ENCODE measurements at regions not wholly inside any gene's neighbourhood (a gene's known extent, or its start where the extent isn't known, plus 50 kb on each side); places are given as distances from the start of the nearest gene placed in this dataset.
A peak's percentile ranks its signal among the peaks of the same experiment; 100 is the strongest.
"Not testable (repeated sequence)": the region's sequence is repeated elsewhere in the genome, so short reads cannot be mapped to it uniquely, and the experiment has no call there.

DNA sequence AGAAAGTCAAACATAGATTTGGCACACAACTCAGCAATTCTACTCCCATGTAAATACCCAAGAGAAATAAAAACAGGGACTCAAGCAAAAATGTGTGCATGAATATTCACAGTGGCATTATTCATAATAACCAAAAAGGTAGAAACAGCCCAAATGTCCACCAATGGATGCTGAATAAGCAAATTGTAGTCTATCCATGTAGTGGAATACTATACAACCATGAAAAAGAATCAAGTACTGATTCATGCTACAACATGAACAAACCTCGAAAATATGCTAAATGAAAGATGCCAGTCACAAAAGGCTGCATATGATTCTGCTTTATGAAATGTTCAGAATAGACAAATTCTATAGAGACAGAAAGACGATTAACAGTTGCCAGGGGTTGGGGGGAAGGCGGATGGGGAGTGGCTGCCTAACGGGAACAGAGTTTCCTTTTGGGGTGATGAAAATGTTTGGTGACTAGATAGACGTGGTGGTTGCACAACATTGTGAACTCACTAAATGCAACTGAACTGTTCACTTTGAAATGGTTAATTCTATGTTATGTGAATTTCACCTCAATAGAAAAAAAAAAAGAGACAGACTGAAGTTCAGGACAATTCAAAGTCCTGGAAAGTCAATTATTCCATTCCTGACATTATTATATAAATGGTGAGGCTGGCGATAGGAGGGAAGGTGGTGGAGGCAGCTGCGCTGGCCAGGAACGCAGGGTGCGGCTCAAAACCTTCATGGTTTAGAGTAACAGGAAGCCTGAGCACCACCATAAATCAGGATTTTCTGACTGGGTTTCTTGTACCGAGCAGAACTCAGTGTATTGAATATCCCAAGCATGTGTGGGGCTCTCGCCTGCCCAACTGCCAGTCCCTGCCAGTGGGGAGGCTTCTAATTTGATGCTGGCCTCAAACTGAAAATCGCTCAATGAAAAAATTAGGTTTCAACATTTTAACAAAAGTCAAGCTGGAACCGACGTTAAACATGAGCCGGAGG is 300.9 kb downstream of the C16orf95 start:
- DNase-seq (ENCODE audit: low read depth in 2 of 2) = no peak

DNA sequence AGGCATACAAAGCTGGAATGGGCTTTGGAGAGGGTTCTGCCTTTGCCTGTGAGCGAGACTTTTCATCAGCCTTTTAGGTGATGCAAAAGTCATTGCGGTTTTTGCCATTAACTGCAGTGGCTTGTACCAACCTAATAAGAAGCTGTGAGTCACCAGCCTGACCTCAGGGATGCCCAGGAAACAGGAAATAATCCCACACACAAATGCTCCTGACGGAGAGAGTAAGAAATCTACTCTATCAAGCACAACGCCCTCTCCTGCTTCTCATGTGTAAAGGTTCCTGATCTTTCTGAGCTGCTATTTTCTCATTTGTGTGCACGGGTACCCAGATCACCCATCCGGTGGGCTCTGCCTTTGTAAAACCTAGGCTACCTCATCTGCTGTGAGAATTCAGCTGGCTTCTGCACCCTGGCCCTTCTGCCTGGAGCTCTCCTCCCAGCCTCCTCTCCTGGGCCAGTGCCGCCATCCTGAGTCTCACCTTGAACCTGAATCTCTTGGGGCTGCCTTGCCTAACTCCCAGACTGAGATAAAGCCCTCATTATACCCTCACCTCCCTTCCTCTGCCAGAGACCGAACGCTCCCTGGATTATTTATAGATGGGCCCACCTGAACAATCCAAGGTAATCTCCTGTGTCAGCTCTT is 299.7 kb downstream of the C16orf95 start:
- peak in 1 of 2 donors; percentile 88 for DNase-seq (ENCODE audit: low read depth in 2 of 2)

DNA sequence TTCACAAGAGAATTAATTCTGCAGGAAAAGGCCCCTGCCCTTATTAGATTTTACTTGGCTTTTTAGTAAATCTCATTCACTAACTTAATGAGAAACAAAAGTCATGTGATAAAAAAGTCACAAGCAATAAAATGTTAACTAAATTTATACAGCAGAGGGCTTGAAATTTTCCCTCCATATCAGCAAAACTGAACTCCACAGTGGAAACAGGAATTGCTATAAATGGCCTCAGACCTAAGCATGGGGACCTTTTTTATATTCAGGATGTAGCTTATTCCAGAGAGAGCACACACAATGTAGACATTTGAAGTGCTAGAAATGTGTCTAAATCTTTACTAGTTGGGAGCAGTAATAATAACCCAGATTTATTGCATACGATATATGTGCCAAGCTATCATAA is 291.5 kb downstream of the C16orf95 start:
- peak in 1 of 2 donors; percentile 89 for DNase-seq (ENCODE audit: low read depth in 2 of 2)

DNA sequence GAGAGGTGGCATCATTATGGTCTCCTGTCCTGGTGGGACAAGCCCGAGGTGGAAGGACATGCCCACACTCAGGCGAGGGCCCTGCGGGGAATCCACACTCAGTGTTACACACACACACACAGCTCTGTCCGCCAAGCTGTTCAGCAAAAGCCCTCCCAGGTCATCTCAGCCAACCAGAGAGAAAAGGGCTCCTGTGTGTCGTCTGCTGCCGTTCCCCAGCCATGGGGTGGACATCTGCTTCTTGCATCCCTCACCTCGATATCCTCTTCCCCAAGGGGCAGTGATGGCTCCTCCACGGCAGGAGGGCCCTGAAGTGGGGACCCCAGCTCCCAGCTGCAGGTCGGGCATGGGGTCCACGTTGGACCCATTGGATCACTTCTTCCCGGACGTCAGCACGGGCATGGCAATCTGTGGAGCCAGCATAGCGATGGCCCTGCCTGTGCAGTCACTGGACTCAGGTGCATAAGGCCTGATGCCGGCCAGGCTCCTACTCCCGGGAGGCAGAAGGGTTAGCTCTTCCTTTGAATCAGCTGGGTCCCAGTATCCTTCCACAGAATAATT is 290.1 kb downstream of the C16orf95 start:
- DNase-seq (ENCODE audit: low read depth in 2 of 2) = no peak

DNA sequence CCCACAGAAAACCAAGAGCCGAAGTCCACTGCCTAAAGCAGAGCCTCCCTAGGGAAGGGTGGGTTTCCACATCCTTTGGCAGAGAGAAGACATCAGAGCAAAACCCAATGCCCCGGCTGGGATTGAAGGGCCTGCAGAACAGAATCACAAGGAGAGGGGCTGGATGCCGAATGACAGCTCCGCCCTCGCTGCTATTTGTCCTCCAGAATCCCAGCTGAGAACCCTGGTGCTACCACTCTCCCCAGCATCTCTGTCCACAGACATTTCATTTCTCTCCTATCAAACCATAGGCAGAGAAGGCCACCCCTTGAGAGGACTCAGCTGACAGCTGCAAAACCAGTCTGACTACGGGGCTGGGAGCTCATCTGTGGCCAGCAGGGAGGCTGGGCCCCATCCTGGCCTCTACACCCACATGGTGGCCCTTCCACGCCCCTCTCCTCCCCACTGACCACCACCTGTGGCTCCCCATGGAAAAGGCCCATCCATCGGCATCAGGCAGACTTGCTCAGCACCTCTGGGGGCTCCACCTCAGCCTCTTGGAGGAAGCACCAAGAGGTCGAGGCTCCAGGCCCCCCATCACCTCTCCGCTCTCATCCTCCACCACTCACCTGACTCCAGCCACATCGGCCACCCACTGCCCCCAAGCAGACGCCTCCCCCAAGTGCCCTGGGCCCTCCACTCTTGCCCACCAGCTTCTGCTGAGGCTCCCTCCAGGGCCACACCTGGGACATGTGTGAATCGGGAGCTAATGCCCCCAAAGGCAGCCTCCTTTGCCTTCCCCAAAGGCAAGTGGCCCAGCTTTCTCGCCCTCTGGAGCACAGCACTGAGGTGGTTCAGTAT is 288.5 kb downstream of the C16orf95 start:
- DNase-seq (ENCODE audit: low read depth in 2 of 2) = no peak

DNA sequence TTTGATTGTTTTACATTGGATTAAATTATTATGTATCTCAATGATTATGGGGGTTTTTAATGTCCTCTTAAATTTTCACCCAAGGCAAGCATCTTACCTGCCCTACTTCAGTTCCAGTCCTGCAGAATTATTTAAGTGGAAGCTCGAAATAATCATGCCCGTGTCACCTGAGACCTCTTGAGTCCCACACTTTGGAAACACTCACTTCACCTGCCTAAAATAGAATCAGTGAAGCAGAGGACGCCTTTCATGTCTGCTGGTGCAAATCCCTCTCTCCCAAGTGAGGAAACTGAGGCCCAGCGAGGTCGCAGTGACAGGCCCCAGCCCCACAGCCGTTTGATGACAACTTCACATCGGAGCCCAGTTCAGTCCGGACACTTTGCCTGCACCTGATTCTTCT is 284.6 kb downstream of the C16orf95 start:
- DNase-seq (ENCODE audit: low read depth in 2 of 2) = no peak

DNA sequence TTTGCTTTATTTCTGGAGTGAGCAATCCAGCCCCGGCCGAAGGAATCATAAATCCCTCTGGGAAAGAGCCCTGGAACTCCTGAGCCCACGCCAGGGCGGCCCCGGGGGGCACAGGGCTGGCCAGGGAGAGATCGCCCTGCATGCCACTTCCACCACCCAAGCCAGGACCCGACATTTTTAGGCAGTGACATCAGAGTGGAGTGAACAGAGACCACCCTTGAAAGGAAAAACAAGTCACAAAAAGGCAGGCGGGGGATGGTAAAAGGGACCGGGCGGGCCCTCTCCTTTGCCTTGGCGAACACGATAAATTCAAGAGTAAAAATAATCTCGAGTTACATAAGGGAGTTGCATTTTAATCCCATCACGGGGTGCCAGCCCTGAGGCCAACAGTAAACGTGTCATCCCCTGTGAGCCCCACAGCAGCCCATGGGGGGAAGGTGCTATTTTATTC is 284.1 kb downstream of the C16orf95 start:
- DNase-seq (ENCODE audit: low read depth in 2 of 2) = no peak

DNA sequence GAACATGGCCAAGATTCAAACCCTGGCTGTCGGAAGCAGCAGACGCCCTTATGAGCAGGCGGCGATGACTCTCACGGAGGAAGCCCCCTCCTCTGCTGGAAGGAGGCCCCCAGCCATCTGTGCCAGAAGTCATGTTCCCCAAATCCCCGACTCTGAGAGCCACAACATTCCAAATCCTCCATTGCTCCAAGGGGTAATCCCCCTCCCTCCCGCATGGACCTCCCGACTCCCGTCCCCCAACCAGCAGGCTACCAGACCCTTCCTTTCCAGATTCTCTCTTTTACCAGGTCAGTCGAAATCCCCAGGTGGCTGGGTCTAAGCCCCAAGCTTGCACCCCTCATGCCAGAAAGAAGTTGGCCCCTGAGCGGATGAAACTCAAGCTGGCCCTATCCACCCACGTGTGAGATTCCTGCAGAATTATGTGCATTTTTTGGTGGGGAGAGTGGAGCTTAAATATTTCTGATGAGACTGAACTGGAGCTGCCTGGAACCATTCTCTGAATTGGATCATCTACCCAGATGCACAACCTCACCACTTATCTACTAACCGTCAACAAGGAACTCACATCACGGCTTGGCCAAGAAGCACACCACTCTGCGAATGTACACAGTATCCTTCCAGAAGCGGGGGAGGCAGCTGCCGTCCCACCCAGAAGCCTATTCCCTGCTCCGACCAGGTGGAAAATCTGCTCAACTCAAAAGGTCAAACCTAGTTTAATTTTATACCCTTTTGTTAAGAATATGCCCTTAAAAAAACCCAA is 283.5 kb downstream of the C16orf95 start:
- no peak for DNase-seq (ENCODE audit: low read depth in 2 of 2)

DNA sequence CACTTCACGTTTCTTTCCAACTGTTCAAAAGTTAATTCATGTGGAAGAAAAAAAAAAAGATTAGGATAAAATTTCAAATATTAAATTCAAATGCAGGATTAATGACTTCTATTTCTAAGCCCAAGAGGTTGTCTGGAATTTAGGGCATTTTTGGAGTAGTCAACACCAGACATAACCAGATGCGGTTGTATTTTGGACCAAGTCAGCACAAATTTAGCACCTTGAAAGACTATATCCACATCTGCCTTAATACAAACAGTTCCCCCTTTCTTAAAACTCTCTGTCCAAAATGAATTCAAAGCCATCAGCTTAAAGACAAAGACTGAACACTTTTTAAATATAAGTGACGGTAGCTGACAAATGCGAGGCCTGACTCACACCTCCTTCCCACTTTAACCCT is 282.9 kb downstream of the C16orf95 start:
- no peak for DNase-seq (ENCODE audit: low read depth in 2 of 2)

DNA sequence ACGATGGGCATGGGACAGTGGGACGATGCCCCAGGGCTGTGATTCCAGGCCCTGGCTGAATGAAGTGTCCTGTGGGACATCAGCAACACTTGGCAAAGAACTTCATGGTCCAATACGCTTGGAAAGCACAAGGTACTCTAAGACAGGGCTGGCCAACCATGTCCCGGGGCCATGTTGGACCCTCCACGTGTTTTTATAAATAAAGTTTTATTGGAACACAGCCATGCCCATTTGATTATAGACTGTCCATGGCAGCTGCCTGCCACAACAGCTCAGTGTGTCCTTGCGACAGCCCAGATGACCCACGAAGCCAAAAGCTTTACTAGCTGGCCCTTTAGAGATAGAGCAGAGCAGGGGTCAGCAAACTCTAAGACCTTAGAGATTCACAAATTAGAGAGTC is 282.1 kb downstream of the C16orf95 start:
- no peak for DNase-seq (ENCODE audit: low read depth in 2 of 2)

DNA sequence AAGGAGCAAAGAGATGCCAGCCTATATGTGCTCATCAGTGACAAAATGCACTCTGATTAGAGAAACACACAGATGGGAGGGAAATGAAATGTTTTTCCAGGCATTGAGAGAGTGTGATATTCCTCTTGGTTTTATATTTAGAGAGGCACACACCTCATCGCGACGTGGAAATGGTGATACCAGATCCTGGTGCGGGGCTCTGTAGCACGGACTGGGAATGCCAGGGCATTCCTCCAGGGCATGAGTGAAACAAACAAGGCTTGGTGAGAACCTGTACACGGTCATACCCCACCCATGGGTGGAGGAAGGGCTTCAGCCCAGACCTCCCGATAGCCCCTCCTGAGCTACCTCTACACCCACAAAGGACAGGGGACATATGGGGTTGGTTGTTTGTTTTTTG is 280.2 kb downstream of the C16orf95 start:
- DNase-seq (ENCODE audit: low read depth in 2 of 2) = no peak

DNA sequence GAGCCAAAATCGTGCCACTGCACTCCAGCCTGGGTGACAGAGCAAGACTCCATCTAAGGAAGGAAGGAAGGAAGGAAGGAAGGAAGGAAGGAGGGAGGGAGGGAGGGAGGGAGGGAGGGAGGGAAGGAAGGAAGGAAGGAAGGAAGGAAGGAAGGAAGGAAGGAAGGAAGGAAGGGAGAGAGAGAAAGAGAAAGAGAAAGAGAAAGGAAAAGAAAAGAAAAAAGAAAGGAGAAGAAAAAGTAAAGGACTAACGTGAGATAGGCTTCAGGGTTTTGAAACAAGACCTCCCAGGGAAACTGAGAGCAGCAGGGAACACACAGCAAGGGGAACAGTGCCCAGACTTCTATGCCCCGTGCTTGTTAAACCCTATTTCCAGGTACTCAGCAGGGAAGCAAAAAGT is 278.7 kb downstream of the C16orf95 start:
- not testable (repeated sequence) for DNase-seq (ENCODE audit: low read depth in 2 of 2)

DNA sequence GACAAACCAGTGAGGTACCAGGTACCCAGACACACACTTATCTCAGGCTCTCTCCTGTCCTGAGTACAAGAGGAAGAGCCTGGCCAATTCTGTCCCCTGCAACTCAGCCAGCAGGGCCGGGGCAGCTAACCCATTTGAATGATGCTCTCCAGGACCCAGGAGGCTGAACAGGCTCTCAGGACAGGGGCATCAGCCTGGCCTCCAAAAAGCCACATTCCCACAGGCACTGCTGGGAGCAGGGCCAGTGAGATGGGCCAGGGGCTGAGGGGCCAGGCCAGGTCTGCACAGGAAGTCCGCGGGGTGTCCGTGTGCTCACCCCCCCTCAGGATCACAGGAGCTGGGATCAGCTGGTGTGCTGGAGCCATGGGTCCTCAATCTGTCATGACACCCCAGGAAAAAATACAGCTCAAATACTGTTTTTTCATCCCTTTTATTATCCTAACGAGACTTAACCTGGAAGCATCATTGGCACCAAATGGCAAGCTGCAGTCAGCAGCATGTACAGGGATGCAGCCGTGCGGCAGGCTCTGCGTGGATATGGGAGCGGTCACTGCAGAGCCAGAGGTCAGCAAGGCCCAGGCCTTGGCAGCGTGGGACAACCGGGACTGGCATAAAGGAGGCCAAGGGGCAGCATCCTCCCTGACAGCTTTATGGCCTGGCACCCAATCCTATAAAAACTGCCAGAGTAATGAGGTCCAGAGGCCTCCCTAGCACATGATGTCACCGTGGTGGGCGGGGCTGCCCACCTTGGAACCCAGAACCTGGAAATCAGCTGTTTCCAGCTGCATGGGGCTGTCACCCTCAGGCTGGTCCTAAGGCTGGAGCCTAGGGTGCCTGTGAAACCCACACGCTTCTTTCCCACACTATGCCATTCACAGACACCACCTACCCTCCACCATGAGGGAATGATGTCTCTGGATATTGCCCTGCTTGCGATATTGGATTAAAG is 276.7 kb downstream of the C16orf95 start:
- no peak for DNase-seq (ENCODE audit: low read depth in 2 of 2)

DNA sequence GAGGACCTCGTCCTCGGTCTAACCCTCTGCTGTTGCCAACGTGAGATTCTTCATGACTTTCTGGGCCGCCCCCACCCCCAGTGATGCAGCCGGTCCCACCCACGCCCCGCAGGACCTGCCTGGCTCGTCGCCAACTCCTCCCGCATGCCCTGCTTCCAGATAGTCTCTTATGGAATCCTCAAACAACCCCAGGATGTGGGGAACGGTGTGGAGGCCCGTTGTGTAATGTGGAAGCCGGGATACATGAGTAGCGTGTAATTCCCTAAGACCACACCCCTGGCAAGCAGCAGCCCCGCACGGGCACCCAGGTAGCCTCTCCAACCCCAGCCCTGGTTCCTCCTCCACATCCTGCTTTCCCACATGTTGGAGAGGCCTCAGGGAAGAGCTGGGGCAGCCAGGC is 275.9 kb downstream of the C16orf95 start:
- DNase-seq (ENCODE audit: low read depth in 2 of 2) = no peak

DNA sequence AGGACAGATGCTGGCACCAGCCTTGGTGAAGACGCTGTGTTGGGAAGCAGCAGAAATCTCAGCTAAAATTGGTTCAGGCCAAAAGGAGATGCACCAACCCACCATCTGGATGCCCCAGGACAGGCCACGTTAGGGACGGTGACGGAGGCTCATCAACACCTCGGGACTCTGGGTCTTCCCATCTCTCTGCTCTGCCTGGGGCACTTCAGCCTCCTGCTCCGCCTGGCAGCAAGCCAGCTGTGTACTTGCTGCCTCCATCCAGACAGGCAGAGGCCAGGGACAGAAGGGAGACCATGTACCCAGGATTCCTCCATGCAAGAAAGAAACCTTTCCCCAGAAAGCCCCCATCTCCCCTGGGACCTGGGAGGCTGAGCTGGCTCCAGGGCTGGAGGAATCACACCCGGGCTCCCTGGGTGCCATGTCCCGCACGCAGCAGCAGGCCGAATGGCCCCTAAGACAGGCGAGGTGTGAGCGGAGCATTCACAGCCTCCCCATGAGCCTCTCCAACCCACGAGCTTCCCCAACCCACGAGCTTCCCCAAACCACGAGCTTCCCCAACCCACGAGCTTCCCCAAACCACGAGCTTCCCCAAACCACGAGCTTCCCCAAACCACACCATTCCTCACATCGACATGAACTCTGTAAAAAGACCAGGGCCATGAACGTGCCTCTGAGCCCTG is 274.5 kb downstream of the C16orf95 start:
- DNase-seq (ENCODE audit: low read depth in 2 of 2) = no peak

DNA sequence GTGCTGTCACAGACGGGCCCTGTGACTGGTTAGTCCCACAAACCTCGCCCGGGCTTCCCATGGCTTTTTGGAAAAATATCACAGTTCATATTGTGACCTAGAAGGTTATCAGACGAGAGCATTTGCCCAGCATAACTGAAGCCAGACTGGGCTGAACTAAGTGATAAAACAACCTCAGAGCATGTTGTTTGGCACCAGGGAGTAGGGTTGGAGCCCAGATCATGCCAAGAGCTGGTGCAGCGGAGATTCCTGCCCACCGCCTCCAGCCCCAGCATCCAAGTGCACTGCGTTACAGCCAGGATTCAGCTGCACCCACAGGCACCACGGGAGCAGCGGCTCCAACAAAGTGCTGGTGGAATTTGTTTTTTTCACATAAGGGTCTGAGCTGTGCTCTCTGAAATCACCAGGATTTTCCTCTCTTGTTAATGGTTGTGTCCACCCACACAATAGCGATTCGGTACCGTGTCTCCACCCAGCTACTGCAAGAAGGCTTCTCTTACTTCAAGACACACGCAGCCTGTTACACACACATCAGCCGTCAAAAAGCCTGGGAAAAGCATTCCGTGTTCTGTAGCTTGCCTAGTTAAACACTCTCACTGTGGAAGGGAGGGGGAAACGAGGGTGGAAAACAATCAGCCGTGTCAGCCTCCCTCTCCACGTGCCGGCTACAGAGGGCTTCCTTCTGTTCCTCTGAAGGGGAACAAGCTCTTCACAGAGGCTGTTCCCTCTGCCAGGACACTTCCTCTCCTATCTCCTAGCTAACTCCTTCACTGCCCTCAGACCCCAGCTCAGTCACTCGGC is 273.8 kb downstream of the C16orf95 start:
- peak; percentile 58 to 78 for DNase-seq (ENCODE audit: low read depth in 2 of 2)

DNA sequence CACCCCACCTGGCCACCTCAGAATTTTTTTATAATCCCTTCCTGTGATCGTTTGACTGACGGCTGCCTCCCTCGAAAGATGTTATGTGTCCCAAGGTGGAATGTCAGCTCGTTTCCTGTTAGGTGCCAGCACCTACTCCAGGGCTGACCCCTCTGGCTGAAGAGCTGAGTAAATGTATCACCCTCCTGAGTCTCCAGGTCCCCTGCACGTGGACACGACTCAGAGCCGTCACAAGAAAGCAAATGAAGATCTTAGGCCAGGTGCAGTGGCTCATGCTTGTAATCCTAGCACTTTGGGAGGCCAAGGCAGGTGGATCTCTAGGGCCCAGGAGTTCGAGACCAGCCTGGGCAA is 273.2 kb downstream of the C16orf95 start:
- DNase-seq (ENCODE audit: low read depth in 2 of 2) = peak in 1 of 2 donors; percentile 28

DNA sequence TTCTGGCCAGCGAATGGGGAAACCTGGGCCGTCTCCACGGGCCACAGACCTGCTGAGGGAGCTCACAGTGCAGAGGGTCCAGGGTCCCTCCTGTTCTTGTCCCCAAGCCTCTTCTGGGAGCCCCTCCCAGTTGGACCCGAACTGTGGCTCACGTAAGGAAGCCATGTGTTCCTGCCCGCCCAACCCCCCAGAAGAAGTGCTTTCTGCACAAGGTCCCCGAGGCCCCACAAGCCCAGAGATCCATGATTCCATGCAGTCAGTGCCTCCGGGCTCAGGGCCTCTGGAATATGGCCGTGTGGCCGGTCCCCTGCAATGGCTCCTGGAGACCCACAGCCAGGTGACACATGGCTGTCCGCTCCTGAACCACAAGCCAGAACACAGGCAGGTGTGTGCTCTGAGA is 272.4 kb downstream of the C16orf95 start:
- DNase-seq (ENCODE audit: low read depth in 2 of 2) = no peak
